ENCODE measurements at regions not wholly inside any gene's neighbourhood (a gene's known extent, or its start where the extent isn't known, plus 50 kb on each side); places are given as distances from the start of the nearest gene placed in this dataset.

GRCh38 chr16:85233516-85233915 lies 121.2 kb upstream of the CIBAR2 start:
- in situ Hi-C loops (cut with MboI; ENCODE audit: low sequenced_read_pairs): no loop called here
- H3K23ac ChIP-seq (ENCODE audit: low read depth, low read length): no peak overlapping the region
- no peak overlapping the region for H3K56ac ChIP-seq (ENCODE audit: extremely low read depth, insufficient read depth, low read length)
- TF ChIP-seq FOS (IDR thresholded peaks at IDR 0.05; ENCODE audit: low read depth, low read length) (no peak), MAZ (IDR thresholded peaks at IDR 0.05; ENCODE audit: borderline replicate concordance, low read depth, low read length) (no peak), NFE2L2 (IDR thresholded peaks at IDR 0.05; ENCODE audit: low read depth, low read length) (no peak), RFX5 (IDR thresholded peaks at IDR 0.05; ENCODE audit: low read depth, low read length) (no peak), ELK1 (IDR thresholded peaks at IDR 0.05; ENCODE audit: borderline replicate concordance, low read depth, low read length) (no peak), MXI1 (IDR thresholded peaks at IDR 0.05; ENCODE audit: borderline replicate concordance, low read depth, low read length) (no peak), CEBPB (IDR thresholded peaks at IDR 0.05; ENCODE audit: low read depth, low read length) (no peak), RAD21 (IDR thresholded peaks at IDR 0.05; ENCODE audit: low read length) (no peak), POLR2A (IDR thresholded peaks at IDR 0.05; ENCODE audit: low read depth, low read length) (no peak), MAFK (IDR thresholded peaks at IDR 0.05; ENCODE audit: low read depth, low read length) (no peak), CHD1 (IDR thresholded peaks at IDR 0.05; ENCODE audit: low read depth, low read length) (no peak), CTCF (conservative IDR thresholded peaks at IDR 0.05; ENCODE audit: low read depth, low read length) (no peak), SMC3 (IDR thresholded peaks at IDR 0.05; ENCODE audit: low read depth, low read length) (no peak), USF2 (IDR thresholded peaks at IDR 0.05; ENCODE audit: low read depth, low read length) (no peak), RCOR1 (IDR thresholded peaks at IDR 0.05; ENCODE audit: insufficient replicate concordance, low read length) (no peak), BHLHE40 (IDR thresholded peaks at IDR 0.05; ENCODE audit: low read depth, low read length) (no peak)
- POLR2A ChIA-PET (ENCODE audit: unreplicated experiment): no interaction called here
- H2BK20ac ChIP-seq (ENCODE audit: low read depth, low read length): no peak overlapping the region
- H4K5ac ChIP-seq (ENCODE audit: low read depth, low read length): no peak overlapping the region
- intact Hi-C loops (cut with micrococcal nuclease): no loop called here
- no peak overlapping the region for H3K9ac ChIP-seq (ENCODE audit: low read depth, low read length)
- peaks cover 27% of the 10 kb centered on the region for H3K9me1 ChIP-seq (ENCODE audit: insufficient read depth, low read length)
- H2BK5ac ChIP-seq (ENCODE audit: low read depth, low read length, poor library complexity, severe bottlenecking): no peak overlapping the region
- H2BK120ac ChIP-seq (ENCODE audit: low read depth, low read length): no peak overlapping the region; the same call in 1 of the 2 replicates
- no peak overlapping the region for H3K4me2 ChIP-seq (ENCODE audit: low read depth, low read length)
- peaks cover 47 to 87% of the 10 kb centered on the region in 2 experiments for H3K79me1 ChIP-seq (ENCODE audit: low read depth in 1 of 2, low read length in 2 of 2)
- H3K4me1 ChIP-seq (ENCODE audit: control insufficient read depth, insufficient read depth, low read length): peaks cover 46% of the 10 kb centered on the region
- no peak overlapping the region for H3K14ac ChIP-seq (replicated peaks; ENCODE audit: low read depth, low read length)
- CTCF ChIA-PET: no interaction called here
- WGBS, 2 experiments (ENCODE audit: extremely low coverage in 2 of 2, insufficient read length in 1 of 2): 100% methylated on average over 4 of the region's 6 CpGs; no CpG with 5 or more reads in 1 of the 2 experiments
- peak overlapping the region; percentile 70 for H2AK9ac ChIP-seq (replicated peaks; ENCODE audit: low read depth, low read length, poor library complexity)
- peak overlapping the region; percentile 43; the same call in 1 of the 2 replicates for H3K4ac ChIP-seq (ENCODE audit: low read depth, low read length)
- no peak overlapping the region for H3K27ac ChIP-seq (ENCODE audit: insufficient read depth, low read length)
- no peak overlapping the region for H3K4me3 ChIP-seq (ENCODE audit: insufficient read depth, low read depth, low read length)
- H2BK15ac ChIP-seq (ENCODE audit: low read depth, low read length): no peak overlapping the region; the same call in 2 of the 3 replicates
- no peaks in the 10 kb centered on the region for H3K27me3 ChIP-seq (ENCODE audit: control insufficient read depth, insufficient read depth, low read length)
- no peaks in the 10 kb centered on the region for H3K9me3 ChIP-seq (ENCODE audit: control insufficient read depth, insufficient read depth, low read length)
- DNase-seq (no peak), ATAC-seq (ENCODE audit: low read depth) (no peak)
- no peak overlapping the region for H2AFZ ChIP-seq (replicated peaks; ENCODE audit: low read length, poor library complexity)
- H3K36me3 ChIP-seq (ENCODE audit: control insufficient read depth, insufficient read depth, low read length): no peaks in the 10 kb centered on the region
- BruUV-seq (replicated peaks): no TSS peak
- no peak overlapping the region; the same call in 1 of the 2 replicates for H4K91ac ChIP-seq (ENCODE audit: insufficient read depth, low read depth, low read length)
- no peak overlapping the region for H3K18ac ChIP-seq (ENCODE audit: low read depth, low read length)
- H2AK5ac ChIP-seq (ENCODE audit: low read depth, low read length): peak overlapping the region; percentile 92; the same call in 1 of the 2 replicates
- no peak overlapping the region for H4K8ac ChIP-seq (ENCODE audit: low read depth in 2 of 2, low read length in 2 of 2)
- dilution Hi-C loops (cut with HindIII; ENCODE audit: low sequenced_read_pairs, unreplicated experiment): no loop called here
- H4K20me1 ChIP-seq (ENCODE audit: insufficient read depth, low read length): peaks cover 20% of the 10 kb centered on the region

All from IMR-90 (cell line).